ENCODE measurements at regions not wholly inside any gene's neighbourhood (a gene's known extent, or its start where the extent isn't known, plus 50 kb on each side); places are given as distances from the start of the nearest gene placed in this dataset.

DNA sequence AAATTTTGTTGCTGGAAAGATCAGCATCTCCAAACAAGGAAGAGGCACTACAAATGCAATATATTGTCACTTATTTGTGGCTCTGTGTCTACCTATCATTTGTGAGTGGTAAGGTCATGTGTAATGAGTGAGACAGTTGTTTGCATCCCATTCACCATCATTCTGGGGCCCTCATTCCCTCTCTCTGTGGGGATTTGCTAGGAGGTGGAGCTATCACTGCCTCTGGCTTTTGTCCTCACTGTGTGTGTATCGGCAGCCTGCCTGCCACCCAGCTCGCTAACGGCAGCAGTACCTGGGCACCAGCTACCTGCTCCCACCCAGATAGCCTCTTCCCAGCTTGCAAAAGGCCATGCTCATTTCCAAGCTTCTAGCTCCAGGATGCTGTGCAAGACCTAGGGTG is 379.2 kb upstream of the ZFHX3 start:
- ChIA-PET CTCF (interaction anchor here (1.1 to 1.6 kb wide), 3 partner anchors 28 to 452 kb away, joined by 3 to 5 read pairs (median 3); no protein-coding TSS in a partner anchor), POLR2A (no interaction called here)
- TF ChIP-seq, protein P1, sequence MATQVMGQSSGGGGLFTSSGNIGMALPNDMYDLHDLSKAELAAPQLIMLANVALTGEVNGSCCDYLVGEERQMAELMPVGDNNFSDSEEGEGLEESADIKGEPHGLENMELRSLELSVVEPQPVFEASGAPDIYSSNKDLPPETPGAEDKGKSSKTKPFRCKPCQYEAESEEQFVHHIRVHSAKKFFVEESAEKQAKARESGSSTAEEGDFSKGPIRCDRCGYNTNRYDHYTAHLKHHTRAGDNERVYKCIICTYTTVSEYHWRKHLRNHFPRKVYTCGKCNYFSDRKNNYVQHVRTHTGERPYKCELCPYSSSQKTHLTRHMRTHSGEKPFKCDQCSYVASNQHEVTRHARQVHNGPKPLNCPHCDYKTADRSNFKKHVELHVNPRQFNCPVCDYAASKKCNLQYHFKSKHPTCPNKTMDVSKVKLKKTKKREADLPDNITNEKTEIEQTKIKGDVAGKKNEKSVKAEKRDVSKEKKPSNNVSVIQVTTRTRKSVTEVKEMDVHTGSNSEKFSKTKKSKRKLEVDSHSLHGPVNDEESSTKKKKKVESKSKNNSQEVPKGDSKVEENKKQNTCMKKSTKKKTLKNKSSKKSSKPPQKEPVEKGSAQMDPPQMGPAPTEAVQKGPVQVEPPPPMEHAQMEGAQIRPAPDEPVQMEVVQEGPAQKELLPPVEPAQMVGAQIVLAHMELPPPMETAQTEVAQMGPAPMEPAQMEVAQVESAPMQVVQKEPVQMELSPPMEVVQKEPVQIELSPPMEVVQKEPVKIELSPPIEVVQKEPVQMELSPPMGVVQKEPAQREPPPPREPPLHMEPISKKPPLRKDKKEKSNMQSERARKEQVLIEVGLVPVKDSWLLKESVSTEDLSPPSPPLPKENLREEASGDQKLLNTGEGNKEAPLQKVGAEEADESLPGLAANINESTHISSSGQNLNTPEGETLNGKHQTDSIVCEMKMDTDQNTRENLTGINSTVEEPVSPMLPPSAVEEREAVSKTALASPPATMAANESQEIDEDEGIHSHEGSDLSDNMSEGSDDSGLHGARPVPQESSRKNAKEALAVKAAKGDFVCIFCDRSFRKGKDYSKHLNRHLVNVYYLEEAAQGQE (IDR thresholded peaks at IDR 0.05; ENCODE audit: low read depth, low read length): no peak
- no peak for TF ChIP-seq EZH2phosphoT487 (IDR thresholded peaks at IDR 0.05; ENCODE audit: borderline replicate concordance, low read depth)
- TF ChIP-seq TEAD4 (IDR thresholded peaks at IDR 0.05; ENCODE audit: borderline replicate concordance, insufficient read depth): no peak
- no peak for TF ChIP-seq ELF1 (IDR thresholded peaks at IDR 0.05)
- TF ChIP-seq CHD2 (IDR thresholded peaks at IDR 0.05; ENCODE audit: low read length, partially characterized antibody): no peak
- TF ChIP-seq JUND (IDR thresholded peaks at IDR 0.05): no peak
- no peak for TF ChIP-seq SIN3A (IDR thresholded peaks at IDR 0.05; ENCODE audit: borderline replicate concordance, low read depth, low read length)
- H3K27ac ChIP-seq (ENCODE audit: low read depth in 2 of 2, low read length in 1 of 2): no peak overlapping the region
- no peak overlapping the region for H3K9ac ChIP-seq
- no peak overlapping the region for H3K4me3 ChIP-seq (ENCODE audit: low read depth in 2 of 2, low read length in 1 of 2)
- H3K9me3 ChIP-seq: no peaks in the 10 kb centered on the region
- no peaks in the 10 kb centered on the region for H3F3A ChIP-seq (replicated peaks; ENCODE audit: insufficient read depth)
- H2AFZ ChIP-seq (ENCODE audit: low read depth): no peak overlapping the region
- H3K36me3 ChIP-seq (replicated peaks in 1 of 2; ENCODE audit: control insufficient read depth in 1 of 2, insufficient read depth in 2 of 2, low read length in 1 of 2): no peaks in the 10 kb centered on the region
- no peaks in the 10 kb centered on the region for H3K27me3 ChIP-seq (ENCODE audit: insufficient read depth)
- no peak for DNase-seq
- no peaks in the 10 kb centered on the region for H4K20me1 ChIP-seq (ENCODE audit: insufficient read depth)
- no peak overlapping the region for H3K4me2 ChIP-seq
- no peaks in the 10 kb centered on the region for H3K9me2 ChIP-seq
- H3K4me1 ChIP-seq (ENCODE audit: control insufficient read depth in 1 of 2, insufficient read depth in 2 of 2, low read depth in 1 of 2, low read length in 1 of 2): peaks cover 0 to 3% of the 10 kb centered on the region in 2 experiments; a peak in 1 of 4 replicates
- no peaks in the 10 kb centered on the region for H3K79me2 ChIP-seq (ENCODE audit: insufficient read depth)
- 74% methylated on average over 3 of the region's 3 CpGs for WGBS (ENCODE audit: low lambda C conversion rate)

DNA sequence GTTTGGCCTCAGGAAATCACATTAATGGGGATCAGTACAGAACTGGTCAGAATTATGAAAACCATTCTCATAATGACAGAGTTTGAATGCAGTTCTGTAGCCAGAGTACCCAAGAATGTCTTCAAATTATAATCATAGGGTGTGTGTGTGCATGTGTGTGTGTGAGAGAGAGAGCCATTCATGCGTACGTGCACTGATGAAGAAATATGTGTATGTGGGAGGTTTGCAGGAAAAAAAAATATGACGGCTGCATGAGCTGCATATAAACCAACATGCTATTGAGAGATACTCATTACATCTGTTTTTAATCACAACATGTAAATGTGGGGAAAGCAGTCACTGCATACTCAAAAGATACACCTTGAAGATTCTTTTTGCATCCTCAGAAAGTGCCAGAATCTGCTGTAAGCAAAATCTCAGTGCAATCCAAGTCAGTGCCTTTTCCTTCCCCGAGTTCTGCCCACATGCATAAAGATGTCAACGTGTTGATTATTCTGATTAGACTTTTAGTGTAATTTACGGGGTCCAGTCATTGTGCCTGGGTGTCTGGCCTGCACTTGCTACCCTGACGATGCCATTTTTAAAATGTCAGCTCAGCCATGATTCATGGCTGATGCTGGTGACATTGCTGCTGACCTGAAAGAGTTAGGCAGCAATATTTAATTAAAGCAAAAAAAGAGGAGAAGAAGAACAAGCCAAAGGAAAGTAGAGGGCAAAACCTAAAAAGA is 378.7 kb upstream of the ZFHX3 start:
- no peak for DNase-seq
- no peaks in the 10 kb centered on the region for H3K27me3 ChIP-seq (ENCODE audit: insufficient read depth)
- no peak overlapping the region for H2AFZ ChIP-seq (ENCODE audit: low read depth)
- no peak overlapping the region for H3K4me3 ChIP-seq (ENCODE audit: low read depth in 2 of 2, low read length in 1 of 2)
- ChIA-PET CTCF (interaction anchor here (1.0 to 1.6 kb wide), 3 partner anchors 27 to 452 kb away, joined by 3 to 5 read pairs (median 3); no protein-coding TSS in a partner anchor), POLR2A (no interaction called here)
- no peak overlapping the region for H3K4me2 ChIP-seq
- 30% methylated on average over 7 of the region's 7 CpGs for WGBS (ENCODE audit: low lambda C conversion rate)
- no peaks in the 10 kb centered on the region for H3F3A ChIP-seq (replicated peaks; ENCODE audit: insufficient read depth)
- H4K20me1 ChIP-seq (ENCODE audit: insufficient read depth): no peaks in the 10 kb centered on the region
- no peaks in the 10 kb centered on the region for H3K9me2 ChIP-seq
- no peaks in the 10 kb centered on the region for H3K36me3 ChIP-seq (replicated peaks in 1 of 2; ENCODE audit: control insufficient read depth in 1 of 2, insufficient read depth in 2 of 2, low read length in 1 of 2)
- no peak overlapping the region for H3K27ac ChIP-seq (ENCODE audit: low read depth in 2 of 2, low read length in 1 of 2)
- H3K9me3 ChIP-seq: no peaks in the 10 kb centered on the region
- no peak overlapping the region for H3K9ac ChIP-seq
- peaks cover 0 to 3% of the 10 kb centered on the region in 2 experiments; a peak in 1 of 4 replicates for H3K4me1 ChIP-seq (ENCODE audit: control insufficient read depth in 1 of 2, insufficient read depth in 2 of 2, low read depth in 1 of 2, low read length in 1 of 2)
- H3K79me2 ChIP-seq (ENCODE audit: insufficient read depth): no peaks in the 10 kb centered on the region
- no peak for TF ChIP-seq NRF1 (IDR thresholded peaks at IDR 0.05; ENCODE audit: low read depth, low read length)
- TF ChIP-seq SIN3A (IDR thresholded peaks at IDR 0.05; ENCODE audit: borderline replicate concordance, low read depth, low read length): no peak
- TF ChIP-seq EZH2phosphoT487 (IDR thresholded peaks at IDR 0.05; ENCODE audit: borderline replicate concordance, low read depth): no peak
- no peak for TF ChIP-seq RXRA (IDR thresholded peaks at IDR 0.05; ENCODE audit: borderline replicate concordance, low read depth)
- no peak for TF ChIP-seq TAF1 (IDR thresholded peaks at IDR 0.05; ENCODE audit: borderline replicate concordance, low read depth, low read length)
- no peak for TF ChIP-seq EP300 (IDR thresholded peaks at IDR 0.05; ENCODE audit: borderline replicate concordance in 1 of 2, low read depth in 1 of 2, low read length in 1 of 2)
- no peak for TF ChIP-seq RCOR1 (IDR thresholded peaks at IDR 0.05; ENCODE audit: low read length)
- TF ChIP-seq, protein P2, sequence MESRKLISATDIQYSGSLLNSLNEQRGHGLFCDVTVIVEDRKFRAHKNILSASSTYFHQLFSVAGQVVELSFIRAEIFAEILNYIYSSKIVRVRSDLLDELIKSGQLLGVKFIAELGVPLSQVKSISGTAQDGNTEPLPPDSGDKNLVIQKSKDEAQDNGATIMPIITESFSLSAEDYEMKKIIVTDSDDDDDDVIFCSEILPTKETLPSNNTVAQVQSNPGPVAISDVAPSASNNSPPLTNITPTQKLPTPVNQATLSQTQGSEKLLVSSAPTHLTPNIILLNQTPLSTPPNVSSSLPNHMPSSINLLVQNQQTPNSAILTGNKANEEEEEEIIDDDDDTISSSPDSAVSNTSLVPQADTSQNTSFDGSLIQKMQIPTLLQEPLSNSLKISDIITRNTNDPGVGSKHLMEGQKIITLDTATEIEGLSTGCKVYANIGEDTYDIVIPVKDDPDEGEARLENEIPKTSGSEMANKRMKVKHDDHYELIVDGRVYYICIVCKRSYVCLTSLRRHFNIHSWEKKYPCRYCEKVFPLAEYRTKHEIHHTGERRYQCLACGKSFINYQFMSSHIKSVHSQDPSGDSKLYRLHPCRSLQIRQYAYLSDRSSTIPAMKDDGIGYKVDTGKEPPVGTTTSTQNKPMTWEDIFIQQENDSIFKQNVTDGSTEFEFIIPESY (IDR thresholded peaks at IDR 0.05; ENCODE audit: borderline replicate concordance, low read depth): no peak
- TF ChIP-seq SMC3 (IDR thresholded peaks at IDR 0.05; ENCODE audit: low read depth, low read length): no peak
- TF ChIP-seq, protein P3, sequence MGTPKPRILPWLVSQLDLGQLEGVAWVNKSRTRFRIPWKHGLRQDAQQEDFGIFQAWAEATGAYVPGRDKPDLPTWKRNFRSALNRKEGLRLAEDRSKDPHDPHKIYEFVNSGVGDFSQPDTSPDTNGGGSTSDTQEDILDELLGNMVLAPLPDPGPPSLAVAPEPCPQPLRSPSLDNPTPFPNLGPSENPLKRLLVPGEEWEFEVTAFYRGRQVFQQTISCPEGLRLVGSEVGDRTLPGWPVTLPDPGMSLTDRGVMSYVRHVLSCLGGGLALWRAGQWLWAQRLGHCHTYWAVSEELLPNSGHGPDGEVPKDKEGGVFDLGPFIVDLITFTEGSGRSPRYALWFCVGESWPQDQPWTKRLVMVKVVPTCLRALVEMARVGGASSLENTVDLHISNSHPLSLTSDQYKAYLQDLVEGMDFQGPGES (IDR thresholded peaks at IDR 0.05; ENCODE audit: low read depth, low read length): no peak
- TF ChIP-seq RAD21 (IDR thresholded peaks at IDR 0.05; ENCODE audit: low read length): no peak
- no peak for TF ChIP-seq GABPA (IDR thresholded peaks at IDR 0.05; ENCODE audit: low read depth)
- TF ChIP-seq, protein P4, sequence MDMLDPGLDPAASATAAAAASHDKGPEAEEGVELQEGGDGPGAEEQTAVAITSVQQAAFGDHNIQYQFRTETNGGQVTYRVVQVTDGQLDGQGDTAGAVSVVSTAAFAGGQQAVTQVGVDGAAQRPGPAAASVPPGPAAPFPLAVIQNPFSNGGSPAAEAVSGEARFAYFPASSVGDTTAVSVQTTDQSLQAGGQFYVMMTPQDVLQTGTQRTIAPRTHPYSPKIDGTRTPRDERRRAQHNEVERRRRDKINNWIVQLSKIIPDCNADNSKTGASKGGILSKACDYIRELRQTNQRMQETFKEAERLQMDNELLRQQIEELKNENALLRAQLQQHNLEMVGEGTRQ (IDR thresholded peaks at IDR 0.05; ENCODE audit: borderline replicate concordance, low read depth, low read length): no peak

Data from SK-N-SH (cell line).